ENCODE measurements at regions not wholly inside any gene's neighbourhood (a gene's known extent, or its start where the extent isn't known, plus 50 kb on each side); places are given as distances from the start of the nearest gene placed in this dataset.

DNA sequence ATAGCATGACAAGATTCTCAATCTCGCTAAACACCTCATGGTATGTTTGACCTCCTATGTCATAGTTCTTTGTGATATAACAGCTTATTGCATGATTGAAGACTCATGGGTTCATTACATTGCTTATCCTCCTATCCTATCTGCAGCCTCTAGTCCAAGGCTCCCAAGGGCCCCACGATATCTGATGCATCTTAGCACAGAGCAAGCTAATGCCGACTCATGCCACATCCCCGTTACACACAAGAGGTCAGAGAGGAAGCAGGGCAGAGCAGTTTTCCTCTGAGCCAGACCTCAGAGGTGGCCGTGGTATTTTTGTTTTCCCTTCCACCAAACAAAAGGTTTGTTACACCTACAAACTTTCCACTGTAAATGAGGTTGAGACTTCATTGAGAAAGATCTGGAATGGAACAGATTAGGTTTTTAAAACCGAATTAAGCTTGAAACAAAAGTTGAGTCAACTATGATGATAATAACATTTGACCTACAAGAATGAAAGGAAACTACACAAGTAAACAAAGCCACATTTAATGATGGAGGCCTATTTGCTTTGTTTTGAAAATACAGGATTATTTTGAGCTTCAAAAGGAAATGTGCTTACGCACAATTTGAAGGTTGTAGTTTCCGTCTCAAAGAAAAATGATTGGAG lies 133.9 kb upstream of the MYLIP start:
- Histone ChIP-seq H3K4me3 (ENCODE audit: low read length in 2 of 2) (no peak overlapping the region), H3K9me3 (ENCODE audit: control insufficient read depth in 2 of 2, low read length in 2 of 2) (no peaks in the 10 kb centered on the region), H3K27ac (ENCODE audit: low read length) (no peak overlapping the region)

GRCh38 chr6:15993716-15994228 lies 135.1 kb upstream of the MYLIP start:
- Histone ChIP-seq H3K9ac (ENCODE audit: low read length in 2 of 2) (no peak overlapping the region), H3K36me3 (ENCODE audit: control insufficient read depth in 2 of 2, insufficient read depth in 2 of 2, low read length in 2 of 2) (no peaks in the 10 kb centered on the region), H3K27me3 (ENCODE audit: control insufficient read depth in 1 of 2, insufficient read depth in 2 of 2, low read length in 2 of 2) (no peaks in the 10 kb centered on the region)

More for the DNA sequence above, 133.9 kb upstream of the MYLIP start:
- Histone ChIP-seq H3K36me3 (ENCODE audit: control insufficient read depth in 2 of 2, insufficient read depth in 2 of 2, low read length in 2 of 2) (no peaks in the 10 kb centered on the region), H3K9ac (ENCODE audit: low read length in 2 of 2) (no peak overlapping the region), H3K4me1 (ENCODE audit: control insufficient read depth, insufficient read depth, low read length) (no peaks in the 10 kb centered on the region), H3K27me3 (ENCODE audit: control insufficient read depth in 1 of 2, insufficient read depth in 2 of 2, low read length in 2 of 2) (no peaks in the 10 kb centered on the region)

GRCh38 chr6:15990179-15990578 lies 138.7 kb upstream of the MYLIP start:
- no peaks in the 10 kb centered on the region for H3K36me3 ChIP-seq (ENCODE audit: control insufficient read depth in 2 of 2, insufficient read depth in 2 of 2, low read length in 2 of 2)
- H3K27me3 ChIP-seq (ENCODE audit: control insufficient read depth in 1 of 2, insufficient read depth in 2 of 2, low read length in 2 of 2): no peaks in the 10 kb centered on the region
- H3K4me3 ChIP-seq (ENCODE audit: low read length in 2 of 2): no peak overlapping the region
- H3K4me1 ChIP-seq (ENCODE audit: control insufficient read depth, insufficient read depth, low read length): no peaks in the 10 kb centered on the region
- H3K9ac ChIP-seq (ENCODE audit: low read length in 2 of 2): no peak overlapping the region
- peaks cover 0 to 2% of the 10 kb centered on the region in 2 donors for H3K9me3 ChIP-seq (ENCODE audit: control insufficient read depth in 2 of 2, low read length in 2 of 2)
- H3K27ac ChIP-seq (ENCODE audit: low read length): no peak overlapping the region

More at GRCh38 chr6:15993716-15994228, 135.1 kb upstream of the MYLIP start:
- Histone ChIP-seq H3K4me3 (ENCODE audit: low read length in 2 of 2) (no peak overlapping the region), H3K4me1 (ENCODE audit: control insufficient read depth, insufficient read depth, low read length) (no peaks in the 10 kb centered on the region), H3K27ac (ENCODE audit: low read length) (no peak overlapping the region), H3K9me3 (ENCODE audit: control insufficient read depth in 2 of 2, low read length in 2 of 2) (peaks cover 0 to 2% of the 10 kb centered on the region in 2 donors)

DNA sequence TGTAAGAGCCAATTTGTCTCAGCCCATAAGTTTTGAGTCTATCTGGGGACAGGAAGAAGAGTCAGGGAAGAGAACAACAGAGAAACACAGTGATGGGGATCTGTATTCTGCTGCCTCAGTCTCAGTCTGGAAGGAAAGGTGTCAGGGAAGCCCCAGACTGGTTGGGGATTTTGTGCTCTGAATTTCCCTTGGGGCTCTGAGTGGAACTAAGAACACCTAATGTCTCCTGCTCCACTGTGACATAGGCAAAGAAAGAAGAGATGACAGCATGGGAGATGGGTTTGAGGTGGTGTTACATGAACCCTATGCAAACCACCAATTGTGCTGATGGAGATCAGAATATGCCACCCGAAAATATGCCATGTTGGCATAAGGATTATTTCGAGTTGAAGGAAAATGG lies 139.5 kb upstream of the MYLIP start:
- Histone ChIP-seq H3K27ac (ENCODE audit: low read length) (no peak overlapping the region), H3K36me3 (ENCODE audit: control insufficient read depth in 2 of 2, insufficient read depth in 2 of 2, low read length in 2 of 2) (no peaks in the 10 kb centered on the region), H3K4me1 (ENCODE audit: control insufficient read depth, insufficient read depth, low read length) (no peaks in the 10 kb centered on the region), H3K4me3 (ENCODE audit: low read length in 2 of 2) (no peak overlapping the region), H3K27me3 (ENCODE audit: control insufficient read depth in 1 of 2, insufficient read depth in 2 of 2, low read length in 2 of 2) (no peaks in the 10 kb centered on the region), H3K9me3 (ENCODE audit: control insufficient read depth in 2 of 2, low read length in 2 of 2) (peaks cover 0 to 2% of the 10 kb centered on the region in 2 donors), H3K9ac (ENCODE audit: low read length in 2 of 2) (no peak overlapping the region)

- H3K4me3 ChIP-seq (ENCODE audit: low read length in 2 of 2): no peak overlapping the region
- H3K4me1 ChIP-seq (ENCODE audit: control insufficient read depth, insufficient read depth, low read length): no peaks in the 10 kb centered on the region
- no peak overlapping the region for H3K9ac ChIP-seq (ENCODE audit: low read length in 2 of 2)
- H3K9me3 ChIP-seq (ENCODE audit: control insufficient read depth in 2 of 2, low read length in 2 of 2): peaks cover 0 to 2% of the 10 kb centered on the region in 2 donors
- H3K36me3 ChIP-seq (ENCODE audit: control insufficient read depth in 2 of 2, insufficient read depth in 2 of 2, low read length in 2 of 2): no peaks in the 10 kb centered on the region
- no peak overlapping the region for H3K27ac ChIP-seq (ENCODE audit: low read length)
- H3K27me3 ChIP-seq (ENCODE audit: control insufficient read depth in 1 of 2, insufficient read depth in 2 of 2, low read length in 2 of 2): peaks cover 0 to 3% of the 10 kb centered on the region in 2 donors
Measured at GRCh38 chr6:15987569-15987968, 141.3 kb upstream of the MYLIP start.

GRCh38 chr6:15986027-15986629 lies 142.8 kb upstream of the MYLIP start:
- Histone ChIP-seq H3K36me3 (ENCODE audit: control insufficient read depth in 2 of 2, insufficient read depth in 2 of 2, low read length in 2 of 2) (no peaks in the 10 kb centered on the region), H3K9me3 (ENCODE audit: control insufficient read depth in 2 of 2, low read length in 2 of 2) (peaks cover 0 to 2% of the 10 kb centered on the region in 2 donors), H3K4me1 (ENCODE audit: control insufficient read depth, insufficient read depth, low read length) (no peaks in the 10 kb centered on the region), H3K4me3 (ENCODE audit: low read length in 2 of 2) (no peak overlapping the region), H3K27ac (ENCODE audit: low read length) (no peak overlapping the region), H3K9ac (ENCODE audit: low read length in 2 of 2) (no peak overlapping the region), H3K27me3 (ENCODE audit: control insufficient read depth in 1 of 2, insufficient read depth in 2 of 2, low read length in 2 of 2) (peaks cover 0 to 3% of the 10 kb centered on the region in 2 donors)

DNA sequence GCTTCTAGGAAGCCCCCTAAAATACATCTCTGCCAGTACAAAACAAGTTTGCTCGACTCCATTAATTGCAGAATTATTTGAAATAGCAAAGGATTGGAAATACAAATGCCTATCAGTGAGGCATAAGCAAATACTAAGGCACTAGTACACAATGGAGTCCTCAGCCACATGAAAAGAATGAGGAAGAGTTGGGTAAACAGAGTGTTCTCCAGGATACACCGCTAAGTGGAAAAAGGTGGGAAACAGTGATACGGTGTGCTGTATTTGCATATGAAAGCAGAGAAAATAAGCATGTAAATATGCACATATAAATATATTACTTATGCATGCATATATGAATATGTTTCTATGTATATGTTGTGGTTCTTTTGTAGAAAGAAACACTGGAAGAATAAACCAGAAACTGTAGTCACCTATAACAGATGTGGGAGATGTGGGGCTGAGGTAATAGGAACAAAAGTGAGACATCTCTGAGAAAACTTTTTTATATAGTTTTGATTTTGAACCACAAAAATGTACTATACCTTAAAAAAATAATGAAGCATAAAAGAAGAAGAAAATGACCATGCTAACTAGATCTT lies 143.4 kb upstream of the MYLIP start:
- Histone ChIP-seq H3K27me3 (ENCODE audit: control insufficient read depth in 1 of 2, insufficient read depth in 2 of 2, low read length in 2 of 2) (peaks cover 0 to 3% of the 10 kb centered on the region in 2 donors), H3K4me3 (ENCODE audit: low read length in 2 of 2) (no peak overlapping the region), H3K27ac (ENCODE audit: low read length) (no peak overlapping the region), H3K9me3 (ENCODE audit: control insufficient read depth in 2 of 2, low read length in 2 of 2) (peaks cover 0 to 2% of the 10 kb centered on the region in 2 donors), H3K36me3 (ENCODE audit: control insufficient read depth in 2 of 2, insufficient read depth in 2 of 2, low read length in 2 of 2) (no peaks in the 10 kb centered on the region), H3K4me1 (ENCODE audit: control insufficient read depth, insufficient read depth, low read length) (no peaks in the 10 kb centered on the region), H3K9ac (ENCODE audit: low read length in 2 of 2) (no peak overlapping the region)

DNA sequence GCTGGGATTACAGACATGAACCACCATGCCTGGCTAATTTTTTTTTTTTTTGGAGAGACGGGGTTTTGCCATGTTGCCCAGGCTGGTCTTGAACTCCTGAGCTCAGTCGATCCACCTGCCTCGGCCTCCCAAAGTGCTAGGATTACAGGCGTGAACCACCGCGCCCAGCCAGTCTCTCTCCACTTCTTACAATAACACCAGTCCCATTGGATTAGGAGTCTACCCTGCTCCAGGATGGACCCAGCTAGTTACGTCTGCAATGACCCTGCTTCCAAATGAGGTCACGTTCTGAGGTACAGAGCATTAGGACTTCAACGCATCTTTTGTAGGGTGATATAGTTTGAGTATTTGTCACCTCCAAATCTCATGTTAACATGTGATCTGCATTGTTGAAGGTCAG lies 146.9 kb upstream of the MYLIP start:
- no peak overlapping the region for H3K4me3 ChIP-seq (ENCODE audit: low read length in 2 of 2)
- H3K4me1 ChIP-seq (ENCODE audit: control insufficient read depth, insufficient read depth, low read length): no peaks in the 10 kb centered on the region
- no peaks in the 10 kb centered on the region for H3K36me3 ChIP-seq (ENCODE audit: control insufficient read depth in 2 of 2, insufficient read depth in 2 of 2, low read length in 2 of 2)
- H3K9ac ChIP-seq (ENCODE audit: low read length in 2 of 2): no peak overlapping the region
- H3K27ac ChIP-seq (ENCODE audit: low read length): no peak overlapping the region
- H3K27me3 ChIP-seq (ENCODE audit: control insufficient read depth in 1 of 2, insufficient read depth in 2 of 2, low read length in 2 of 2): peaks cover 0 to 3% of the 10 kb centered on the region in 2 donors
- no peaks in the 10 kb centered on the region for H3K9me3 ChIP-seq (ENCODE audit: control insufficient read depth in 2 of 2, low read length in 2 of 2)

GRCh38 chr6:15980801-15981200 lies 148.1 kb upstream of the MYLIP start:
- Histone ChIP-seq H3K4me3 (ENCODE audit: low read length in 2 of 2) (no peak overlapping the region), H3K27me3 (ENCODE audit: control insufficient read depth in 1 of 2, insufficient read depth in 2 of 2, low read length in 2 of 2) (peaks cover 0 to 3% of the 10 kb centered on the region in 2 donors)

GRCh38 chr6:15978426-15978825 lies 150.5 kb upstream of the MYLIP start:
- Histone ChIP-seq H3K9ac (ENCODE audit: low read length in 2 of 2) (no peak overlapping the region), H3K27ac (ENCODE audit: low read length) (no peak overlapping the region), H3K4me3 (ENCODE audit: low read length in 2 of 2) (no peak overlapping the region), H3K4me1 (ENCODE audit: control insufficient read depth, insufficient read depth, low read length) (no peaks in the 10 kb centered on the region), H3K9me3 (ENCODE audit: control insufficient read depth in 2 of 2, low read length in 2 of 2) (no peaks in the 10 kb centered on the region), H3K27me3 (ENCODE audit: control insufficient read depth in 1 of 2, insufficient read depth in 2 of 2, low read length in 2 of 2) (peaks cover 0 to 2% of the 10 kb centered on the region in 2 donors), H3K36me3 (ENCODE audit: control insufficient read depth in 2 of 2, insufficient read depth in 2 of 2, low read length in 2 of 2) (no peaks in the 10 kb centered on the region)

More at GRCh38 chr6:15980801-15981200, 148.1 kb upstream of the MYLIP start:
- Histone ChIP-seq H3K27ac (ENCODE audit: low read length) (no peak overlapping the region), H3K9me3 (ENCODE audit: control insufficient read depth in 2 of 2, low read length in 2 of 2) (no peaks in the 10 kb centered on the region), H3K36me3 (ENCODE audit: control insufficient read depth in 2 of 2, insufficient read depth in 2 of 2, low read length in 2 of 2) (no peaks in the 10 kb centered on the region), H3K4me1 (ENCODE audit: control insufficient read depth, insufficient read depth, low read length) (no peaks in the 10 kb centered on the region), H3K9ac (ENCODE audit: low read length in 2 of 2) (no peak overlapping the region)

DNA sequence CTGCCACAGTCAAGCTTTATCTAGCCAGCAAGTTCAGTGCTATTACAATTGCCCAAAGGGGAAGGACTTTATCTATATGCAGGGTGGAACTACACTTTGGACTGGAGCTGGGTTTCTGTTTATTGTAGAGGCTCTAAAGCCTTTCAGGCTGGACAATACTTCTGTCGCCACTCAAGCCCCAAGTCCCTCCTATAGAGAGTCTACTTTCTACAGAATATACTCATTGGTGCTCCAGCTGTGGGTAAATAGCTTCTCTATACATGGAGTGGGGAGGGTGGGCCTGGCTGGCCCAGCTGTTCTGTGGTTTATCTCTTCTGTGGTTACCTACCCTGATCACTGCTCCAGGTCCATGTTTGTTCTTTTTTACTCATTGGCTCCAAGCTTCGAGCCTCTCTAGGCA lies 151.8 kb upstream of the MYLIP start:
- no peaks in the 10 kb centered on the region for H3K36me3 ChIP-seq (ENCODE audit: control insufficient read depth in 2 of 2, insufficient read depth in 2 of 2, low read length in 2 of 2)
- no peak overlapping the region for H3K9ac ChIP-seq (ENCODE audit: low read length in 2 of 2)
- H3K4me3 ChIP-seq (ENCODE audit: low read length in 2 of 2): no peak overlapping the region
- H3K4me1 ChIP-seq (ENCODE audit: control insufficient read depth, insufficient read depth, low read length): no peaks in the 10 kb centered on the region
- no peaks in the 10 kb centered on the region for H3K9me3 ChIP-seq (ENCODE audit: control insufficient read depth in 2 of 2, low read length in 2 of 2)
- no peak overlapping the region for H3K27ac ChIP-seq (ENCODE audit: low read length)
- H3K27me3 ChIP-seq (ENCODE audit: control insufficient read depth in 1 of 2, insufficient read depth in 2 of 2, low read length in 2 of 2): no peaks in the 10 kb centered on the region

Data from stomach smooth muscle (tissue), 2 donors.